Ascending aorta (tissue), 2 donors: ENCODE measurements at regions not wholly inside any gene's neighbourhood (a gene's known extent, or its start where the extent isn't known, plus 50 kb on each side); places are given as distances from the start of the nearest gene placed in this dataset.

Experiments
- DNase-seq, 2 donors: peaks; one replicate each; pipeline ENCODE4 v3.0.0-alpha.2; 2019; ENCODE audit warnings: low spot score in 2 of 2
- H3K27ac ChIP-seq, 2 donors: fragments of 200-600 bp; sonication (generic); one replicate each; pipeline ENCODE4 v1.5.1; 2016 to 2017; ENCODE audit warnings: mild to moderate bottlenecking in 1 of 2
- H3K27me3 ChIP-seq: fragments of 200-600 bp; sonication (generic); one replicate; pipeline ENCODE4 v1.5.1; 2017
- H3K36me3 ChIP-seq, 2 donors: fragments of 200-600 bp; sonication (generic); one replicate each; pipeline ENCODE4 v1.5.1; 2016
- H3K4me1 ChIP-seq, 2 donors: fragments of 200-600 bp; sonication (generic); one replicate each; pipeline ENCODE4 v1.5.1; 2016 to 2017; ENCODE audit warnings: mild to moderate bottlenecking in 1 of 2
- H3K4me3 ChIP-seq, 2 donors: fragments of 200-600 bp; sonication (generic); one replicate each; pipeline ENCODE4 v1.5.1; 2016 to 2017; ENCODE audit warnings: mild to moderate bottlenecking in 1 of 2
- H3K9me3 ChIP-seq, 2 donors: fragments of 200-600 bp; sonication (generic); one replicate each; pipeline ENCODE4 v1.5.1; 2016
- CTCF ChIP-seq, 3 experiments: fragments of 200-600 bp in 2 of 3; fragments of 450-650 bp in 1 of 3; sonication (generic) in 2 of 3; IDR thresholded peaks; one replicate each; pipeline ENCODE4 v1.5.1; 2016 to 2019; ENCODE audit warnings: antibody characterized with exemption in 3 of 3, mild to moderate bottlenecking in 1 of 3, moderate library complexity in 1 of 3
- intact Hi-C: fragments of 100-400 bp; cut with DNase I; formaldehyde crosslinking; loops from one replicate; pipeline ENCODE4 v1.15.1; 2023

- Histone ChIP-seq H3K27ac (no peak overlapping the region), H3K27me3 (no peaks in the 10 kb centered on the region)
- no peak for TF ChIP-seq CTCF (IDR thresholded peaks at IDR 0.05)
These were observed 87.1 kb upstream of the CLMN start for GRCh38 chr14:95406756-95407277.

GRCh38 chr14:95404583-95404982, 84.9 kb upstream of the CLMN start:
- H3K9me3 ChIP-seq, result no peaks in the 10 kb centered on the region
- no peaks in the 10 kb centered on the region for H3K36me3 ChIP-seq
- no peak for DNase-seq
- H3K4me3 ChIP-seq, result no peak overlapping the region
- no peak for TF ChIP-seq CTCF (IDR thresholded peaks at IDR 0.05)
- intact Hi-C loops, result no loop called here
- no peak overlapping the region for H3K27ac ChIP-seq
- no peaks in the 10 kb centered on the region for H3K27me3 ChIP-seq
- H3K4me1 ChIP-seq, result peaks cover 4 to 14% of the 10 kb centered on the region in 2 donors

More at GRCh38 chr14:95406756-95407277, 87.1 kb upstream of the CLMN start:
- intact Hi-C loops, result no loop called here
- Histone ChIP-seq H3K4me3 (no peak overlapping the region), H3K4me1 (peaks cover 4 to 24% of the 10 kb centered on the region in 2 donors), H3K9me3 (no peaks in the 10 kb centered on the region), H3K36me3 (no peaks in the 10 kb centered on the region)
- DNase-seq, result no peak

- intact Hi-C loops, result no loop called here
- H3K27ac ChIP-seq, result no peak overlapping the region
- no peaks in the 10 kb centered on the region for H3K27me3 ChIP-seq
- no peak overlapping the region for H3K4me3 ChIP-seq
- H3K9me3 ChIP-seq, result no peaks in the 10 kb centered on the region
- H3K4me1 ChIP-seq, result no peaks in the 10 kb centered on the region
- H3K36me3 ChIP-seq, result no peaks in the 10 kb centered on the region
- no peak for DNase-seq
- no peak for TF ChIP-seq CTCF (IDR thresholded peaks at IDR 0.05)
These were observed 82.9 kb upstream of the CLMN start for GRCh38 chr14:95402578-95402977.

- no peaks in the 10 kb centered on the region for H3K36me3 ChIP-seq
- H3K4me1 ChIP-seq, result no peaks in the 10 kb centered on the region
- no peak overlapping the region for H3K27ac ChIP-seq
- intact Hi-C loops, result no loop called here
- no peak overlapping the region for H3K4me3 ChIP-seq
- DNase-seq, result no peak
- H3K9me3 ChIP-seq, result no peaks in the 10 kb centered on the region
- no peak for TF ChIP-seq CTCF (IDR thresholded peaks at IDR 0.05)
- no peaks in the 10 kb centered on the region for H3K27me3 ChIP-seq
These were observed 82.5 kb upstream of the CLMN start for GRCh38 chr14:95402176-95402575.

GRCh38 chr14:95398630-95399547, 79.2 kb upstream of the CLMN start:
- Histone ChIP-seq H3K4me1 (no peaks in the 10 kb centered on the region), H3K27ac (no peak overlapping the region), H3K9me3 (no peaks in the 10 kb centered on the region), H3K36me3 (no peaks in the 10 kb centered on the region), H3K4me3 (no peak overlapping the region), H3K27me3 (no peaks in the 10 kb centered on the region)
- DNase-seq, result no peak
- no peak for TF ChIP-seq CTCF (IDR thresholded peaks at IDR 0.05)
- intact Hi-C loops, result no loop called here
